ENCODE measurements at regions not wholly inside any gene's neighbourhood (a gene's known extent, or its start where the extent isn't known, plus 50 kb on each side); places are given as distances from the start of the nearest gene placed in this dataset.

- Histone ChIP-seq H3K4me2 (ENCODE audit: low read length) (peak overlapping the region; percentile 76), H3K27ac (ENCODE audit: low read length) (peak overlapping the region; percentile 94), H3K9me2 (ENCODE audit: insufficient read depth, low read length) (no peaks in the 10 kb centered on the region), H3K9ac (ENCODE audit: low read length) (peak overlapping the region; percentile 91), H3K4me3 (ENCODE audit: low read length) (peak overlapping the region; percentile 76), H3K27me3 (ENCODE audit: insufficient read depth, low read depth, low read length) (no peaks in the 10 kb centered on the region), H3F3A (ENCODE audit: insufficient read depth, low read length, poor library complexity, severe bottlenecking) (peaks cover 4% of the 10 kb centered on the region), H4K20me1 (ENCODE audit: insufficient read depth) (no peaks in the 10 kb centered on the region), H3K9me3 (ENCODE audit: low read length) (no peaks in the 10 kb centered on the region), H2AFZ (ENCODE audit: low read depth, low read length) (peak overlapping the region; percentile 93), H3K36me3 (ENCODE audit: insufficient read depth, low read length) (no peaks in the 10 kb centered on the region), H3K79me2 (replicated peaks; ENCODE audit: insufficient read depth, low read length) (no peaks in the 10 kb centered on the region)
- TF ChIP-seq RAD21 (conservative IDR thresholded peaks at IDR 0.05) = no peak
- TF ChIP-seq, protein P1, sequence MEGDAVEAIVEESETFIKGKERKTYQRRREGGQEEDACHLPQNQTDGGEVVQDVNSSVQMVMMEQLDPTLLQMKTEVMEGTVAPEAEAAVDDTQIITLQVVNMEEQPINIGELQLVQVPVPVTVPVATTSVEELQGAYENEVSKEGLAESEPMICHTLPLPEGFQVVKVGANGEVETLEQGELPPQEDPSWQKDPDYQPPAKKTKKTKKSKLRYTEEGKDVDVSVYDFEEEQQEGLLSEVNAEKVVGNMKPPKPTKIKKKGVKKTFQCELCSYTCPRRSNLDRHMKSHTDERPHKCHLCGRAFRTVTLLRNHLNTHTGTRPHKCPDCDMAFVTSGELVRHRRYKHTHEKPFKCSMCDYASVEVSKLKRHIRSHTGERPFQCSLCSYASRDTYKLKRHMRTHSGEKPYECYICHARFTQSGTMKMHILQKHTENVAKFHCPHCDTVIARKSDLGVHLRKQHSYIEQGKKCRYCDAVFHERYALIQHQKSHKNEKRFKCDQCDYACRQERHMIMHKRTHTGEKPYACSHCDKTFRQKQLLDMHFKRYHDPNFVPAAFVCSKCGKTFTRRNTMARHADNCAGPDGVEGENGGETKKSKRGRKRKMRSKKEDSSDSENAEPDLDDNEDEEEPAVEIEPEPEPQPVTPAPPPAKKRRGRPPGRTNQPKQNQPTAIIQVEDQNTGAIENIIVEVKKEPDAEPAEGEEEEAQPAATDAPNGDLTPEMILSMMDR (IDR thresholded peaks at IDR 0.05; ENCODE audit: poor library complexity, severe bottlenecking) = no peak
- TF ChIP-seq MXI1 (conservative IDR thresholded peaks at IDR 0.05; ENCODE audit: poor library complexity, severe bottlenecking) = peak; percentile 6
- TF ChIP-seq POLR2AphosphoS5 (IDR thresholded peaks at IDR 0.05) = peak; percentile 64
- TF ChIP-seq, protein P2, sequence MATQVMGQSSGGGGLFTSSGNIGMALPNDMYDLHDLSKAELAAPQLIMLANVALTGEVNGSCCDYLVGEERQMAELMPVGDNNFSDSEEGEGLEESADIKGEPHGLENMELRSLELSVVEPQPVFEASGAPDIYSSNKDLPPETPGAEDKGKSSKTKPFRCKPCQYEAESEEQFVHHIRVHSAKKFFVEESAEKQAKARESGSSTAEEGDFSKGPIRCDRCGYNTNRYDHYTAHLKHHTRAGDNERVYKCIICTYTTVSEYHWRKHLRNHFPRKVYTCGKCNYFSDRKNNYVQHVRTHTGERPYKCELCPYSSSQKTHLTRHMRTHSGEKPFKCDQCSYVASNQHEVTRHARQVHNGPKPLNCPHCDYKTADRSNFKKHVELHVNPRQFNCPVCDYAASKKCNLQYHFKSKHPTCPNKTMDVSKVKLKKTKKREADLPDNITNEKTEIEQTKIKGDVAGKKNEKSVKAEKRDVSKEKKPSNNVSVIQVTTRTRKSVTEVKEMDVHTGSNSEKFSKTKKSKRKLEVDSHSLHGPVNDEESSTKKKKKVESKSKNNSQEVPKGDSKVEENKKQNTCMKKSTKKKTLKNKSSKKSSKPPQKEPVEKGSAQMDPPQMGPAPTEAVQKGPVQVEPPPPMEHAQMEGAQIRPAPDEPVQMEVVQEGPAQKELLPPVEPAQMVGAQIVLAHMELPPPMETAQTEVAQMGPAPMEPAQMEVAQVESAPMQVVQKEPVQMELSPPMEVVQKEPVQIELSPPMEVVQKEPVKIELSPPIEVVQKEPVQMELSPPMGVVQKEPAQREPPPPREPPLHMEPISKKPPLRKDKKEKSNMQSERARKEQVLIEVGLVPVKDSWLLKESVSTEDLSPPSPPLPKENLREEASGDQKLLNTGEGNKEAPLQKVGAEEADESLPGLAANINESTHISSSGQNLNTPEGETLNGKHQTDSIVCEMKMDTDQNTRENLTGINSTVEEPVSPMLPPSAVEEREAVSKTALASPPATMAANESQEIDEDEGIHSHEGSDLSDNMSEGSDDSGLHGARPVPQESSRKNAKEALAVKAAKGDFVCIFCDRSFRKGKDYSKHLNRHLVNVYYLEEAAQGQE (IDR thresholded peaks at IDR 0.05; ENCODE audit: borderline replicate concordance) = peak; percentile 16
- no peak for TF ChIP-seq EP300 (conservative IDR thresholded peaks at IDR 0.05; ENCODE audit: poor library complexity, severe bottlenecking)
- peak; percentile 11 for TF ChIP-seq TAF1 (IDR thresholded peaks at IDR 0.05; ENCODE audit: low read depth)
Observed at GRCh38 chr2:58428096-58429013, 187.2 kb upstream of the FANCL start.

DNA sequence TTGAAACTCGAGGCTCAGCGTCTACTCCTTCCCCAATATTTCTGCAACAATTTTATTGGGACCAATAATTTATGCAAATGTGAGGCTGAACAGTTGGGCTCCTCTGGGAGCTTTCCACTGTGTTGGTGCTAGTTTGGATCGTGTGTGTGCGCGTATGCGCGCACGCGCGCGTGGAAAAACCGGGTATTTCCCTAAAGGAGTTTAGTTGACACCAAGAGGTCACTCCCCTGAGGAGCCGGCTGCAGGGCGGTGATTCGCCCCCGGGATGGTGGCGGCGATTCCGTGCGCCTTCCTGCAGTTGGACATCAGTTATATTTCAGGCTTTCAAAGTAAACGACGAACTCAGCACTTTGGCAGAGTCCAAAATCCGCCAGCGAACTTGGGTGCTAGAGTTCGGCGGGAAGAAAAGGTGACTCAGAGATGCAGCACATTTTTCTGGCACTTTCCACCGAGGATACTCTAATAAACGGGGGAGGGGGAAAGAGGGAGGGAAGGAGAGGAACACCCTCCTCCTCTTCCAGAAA lies 186.5 kb upstream of the FANCL start:
- Histone ChIP-seq H3K9ac (ENCODE audit: low read length) (peak overlapping the region; percentile 91), H3K9me2 (ENCODE audit: insufficient read depth, low read length) (no peaks in the 10 kb centered on the region), H3K36me3 (ENCODE audit: insufficient read depth, low read length) (no peaks in the 10 kb centered on the region), H4K20me1 (ENCODE audit: insufficient read depth) (no peaks in the 10 kb centered on the region), H3K79me2 (replicated peaks; ENCODE audit: insufficient read depth, low read length) (no peaks in the 10 kb centered on the region), H3K4me2 (ENCODE audit: low read length) (peak overlapping the region; percentile 76), H3K9me3 (ENCODE audit: low read length) (no peaks in the 10 kb centered on the region), H3K27me3 (ENCODE audit: insufficient read depth, low read depth, low read length) (no peaks in the 10 kb centered on the region), H2AFZ (ENCODE audit: low read depth, low read length) (peak overlapping the region; percentile 91), H3K27ac (ENCODE audit: low read length) (peak overlapping the region; percentile 89), H3F3A (ENCODE audit: insufficient read depth, low read length, poor library complexity, severe bottlenecking) (peaks cover 4% of the 10 kb centered on the region), H3K4me3 (ENCODE audit: low read length) (peak overlapping the region; percentile 76)
- TF ChIP-seq MXI1 (conservative IDR thresholded peaks at IDR 0.05; ENCODE audit: poor library complexity, severe bottlenecking) (peak; percentile 27), RAD21 (conservative IDR thresholded peaks at IDR 0.05) (no peak), TAF1 (IDR thresholded peaks at IDR 0.05; ENCODE audit: low read depth) (peak; percentile 8), POLR2AphosphoS5 (IDR thresholded peaks at IDR 0.05) (peak; percentile 16)
- TF ChIP-seq, protein P2 (IDR thresholded peaks at IDR 0.05; ENCODE audit: borderline replicate concordance) = peak; percentile 76
- TF ChIP-seq, protein P1 (IDR thresholded peaks at IDR 0.05; ENCODE audit: poor library complexity, severe bottlenecking) = no peak
